Activated T-cell treated with anti-CD3 and anti-CD28 coated beads for 4 hours (primary cell): ENCODE measurements at regions not wholly inside any gene's neighbourhood (a gene's known extent, or its start where the extent isn't known, plus 50 kb on each side); places are given as distances from the start of the nearest gene placed in this dataset.
"Not testable (repeated sequence)": the region's sequence is repeated elsewhere in the genome, so short reads cannot be mapped to it uniquely, and the experiment has no call there.

ENCODE experiments used
- DNase-seq: peaks from one replicate; pipeline ENCODE4 v3.0.0-alpha.2; 2020

GRCh38 chr5:127216143-127216542 lies 74.5 kb upstream of the MEGF10 start:
- DNase-seq = no peak

- DNase-seq = no peak
Measured at GRCh38 chr5:127216898-127217675, 73.5 kb upstream of the MEGF10 start.

GRCh38 chr5:127221936-127222335 lies 68.7 kb upstream of the MEGF10 start:
- DNase-seq = not testable (repeated sequence)

DNA sequence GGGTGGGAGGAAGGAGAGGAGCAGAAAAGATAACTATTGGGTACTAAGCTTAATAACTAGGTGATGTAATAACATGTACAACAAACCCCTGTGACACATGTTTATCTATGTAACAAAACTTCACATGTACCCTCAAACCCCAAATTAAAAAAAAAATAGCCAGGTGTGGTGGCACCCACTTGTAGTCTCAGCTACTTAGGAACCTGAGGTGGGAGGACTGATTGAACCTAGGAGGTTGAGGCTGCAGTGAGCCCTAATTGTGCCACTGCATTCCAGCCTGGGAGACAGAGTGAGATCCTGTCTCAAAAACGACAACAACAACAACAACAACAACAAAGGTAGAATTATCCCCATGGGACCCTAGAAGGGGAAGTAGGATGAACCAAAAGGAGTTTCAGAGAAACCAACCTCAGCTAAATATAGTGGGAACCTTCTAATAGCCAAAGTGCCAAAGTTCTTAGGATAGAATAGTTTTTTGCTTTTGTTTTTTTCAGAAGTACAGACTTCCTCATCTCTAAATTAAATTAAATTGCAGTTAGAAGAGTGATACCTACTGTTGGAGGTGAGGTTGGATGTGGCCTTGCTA lies 67.9 kb upstream of the MEGF10 start:
- DNase-seq = not testable (repeated sequence)

DNA sequence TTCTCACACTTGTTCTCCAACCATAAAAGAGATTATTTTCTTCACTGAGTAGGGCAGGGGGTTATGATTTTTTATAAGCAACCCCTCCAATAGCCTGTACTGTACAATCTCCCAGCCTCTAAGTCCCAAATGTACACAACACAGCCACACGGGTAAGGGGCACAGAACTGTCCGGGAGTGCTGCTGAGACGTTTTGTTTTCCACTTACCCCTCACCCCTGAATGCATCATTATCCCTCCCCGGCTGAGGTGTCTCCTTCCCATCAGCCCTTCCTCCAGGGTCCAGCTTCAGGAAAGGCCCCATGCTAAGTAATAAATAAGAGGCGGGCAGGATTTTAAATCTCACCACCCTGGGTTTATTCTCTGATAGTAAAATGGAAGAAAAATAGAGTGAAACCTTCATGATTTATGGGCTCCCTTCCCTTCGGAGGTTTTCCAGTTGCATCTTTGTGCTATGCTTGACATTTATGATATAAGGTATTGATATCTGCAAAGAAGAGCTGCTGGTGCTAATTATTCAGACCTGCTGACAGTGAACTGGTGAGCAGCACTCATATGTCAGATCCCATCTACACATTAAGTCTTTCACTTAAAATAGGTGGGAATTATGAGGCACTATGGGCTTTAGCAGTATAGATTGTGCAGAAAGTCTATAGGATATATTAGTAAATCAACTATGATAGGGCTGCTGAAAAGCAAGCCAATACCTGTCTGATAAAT lies 67.2 kb upstream of the MEGF10 start:
- no peak for DNase-seq

DNA sequence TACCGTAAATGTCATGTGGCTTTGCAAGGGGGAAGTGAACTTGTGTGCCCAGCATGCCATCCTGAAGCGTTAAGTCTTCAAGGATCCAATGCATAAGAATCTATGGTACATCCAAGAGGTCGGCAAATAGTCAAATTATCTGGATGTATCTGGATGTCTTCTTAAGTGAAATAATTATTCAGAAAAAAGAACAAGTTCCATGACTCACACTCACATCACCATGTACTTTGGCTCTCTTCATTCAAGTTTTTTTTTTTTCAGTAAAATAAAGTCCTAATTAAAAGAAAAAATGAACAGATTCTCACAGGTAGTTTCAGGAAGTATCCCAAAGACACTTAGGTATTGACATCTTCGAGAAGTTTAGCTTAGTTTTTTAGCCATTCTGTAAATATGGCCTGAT lies 62.7 kb upstream of the MEGF10 start:
- no peak for DNase-seq

DNA sequence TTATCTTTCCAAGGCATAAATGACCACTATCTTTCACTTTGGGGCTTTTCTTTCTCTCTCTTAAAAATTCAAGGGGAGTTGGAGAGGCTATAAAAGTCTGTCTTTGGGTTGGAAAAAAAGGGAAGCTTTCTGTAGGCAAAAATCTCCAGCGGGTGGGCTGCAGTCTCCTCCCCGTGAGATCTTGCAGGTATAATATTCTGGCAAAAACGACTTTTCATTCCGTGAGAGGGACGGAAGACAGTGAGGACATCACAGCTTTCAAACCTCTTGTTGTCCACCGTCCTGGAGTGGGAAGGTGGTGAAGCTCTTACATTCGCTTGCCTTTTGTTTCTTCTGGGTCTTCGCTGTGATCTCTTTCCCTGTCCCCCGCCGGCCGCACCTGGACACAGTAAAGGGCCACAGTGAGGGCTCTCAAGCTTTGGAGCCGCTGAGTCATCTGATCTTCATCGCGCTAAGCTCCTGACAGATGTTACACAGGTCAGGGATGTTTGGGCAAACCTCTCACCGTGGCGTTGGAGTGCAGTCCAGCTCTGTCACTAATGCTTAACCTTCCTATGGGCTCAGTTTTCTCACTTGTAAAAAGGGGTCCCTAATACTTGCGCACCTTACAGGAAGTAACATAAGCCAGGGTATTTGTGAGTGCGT lies 61.9 kb upstream of the MEGF10 start:
- DNase-seq = no peak

- DNase-seq = peak; percentile 17
Measured at GRCh38 chr5:127229185-127229889, 61.3 kb upstream of the MEGF10 start.

GRCh38 chr5:127231118-127231517 lies 59.5 kb upstream of the MEGF10 start:
- no peak for DNase-seq

DNA sequence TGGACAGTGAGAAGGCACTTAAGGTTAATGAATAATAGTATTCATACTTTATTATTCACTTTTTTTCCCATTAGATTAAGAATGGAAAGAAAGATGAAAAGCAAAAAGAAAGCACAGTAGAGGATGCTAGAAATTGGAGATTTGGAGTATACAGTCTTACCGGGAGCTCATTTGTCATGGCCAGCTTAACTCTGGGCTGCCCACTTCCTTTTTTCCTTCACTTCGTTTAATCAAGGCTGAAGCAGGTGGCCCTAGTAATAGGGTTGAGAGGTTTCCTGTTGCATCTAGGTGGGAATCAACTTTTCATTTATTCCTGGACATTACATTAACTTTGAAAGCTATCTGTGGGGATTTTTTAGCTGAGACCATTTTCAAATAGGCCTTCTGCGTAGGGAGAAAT lies 57.0 kb upstream of the MEGF10 start:
- DNase-seq = no peak

- DNase-seq = no peak
Measured at GRCh38 chr5:127235136-127235535, 55.5 kb upstream of the MEGF10 start.

GRCh38 chr5:127236254-127236653 lies 54.3 kb upstream of the MEGF10 start:
- no peak for DNase-seq
